ENCODE measurements at regions not wholly inside any gene's neighbourhood (a gene's known extent, or its start where the extent isn't known, plus 50 kb on each side); places are given as distances from the start of the nearest gene placed in this dataset.

DNA sequence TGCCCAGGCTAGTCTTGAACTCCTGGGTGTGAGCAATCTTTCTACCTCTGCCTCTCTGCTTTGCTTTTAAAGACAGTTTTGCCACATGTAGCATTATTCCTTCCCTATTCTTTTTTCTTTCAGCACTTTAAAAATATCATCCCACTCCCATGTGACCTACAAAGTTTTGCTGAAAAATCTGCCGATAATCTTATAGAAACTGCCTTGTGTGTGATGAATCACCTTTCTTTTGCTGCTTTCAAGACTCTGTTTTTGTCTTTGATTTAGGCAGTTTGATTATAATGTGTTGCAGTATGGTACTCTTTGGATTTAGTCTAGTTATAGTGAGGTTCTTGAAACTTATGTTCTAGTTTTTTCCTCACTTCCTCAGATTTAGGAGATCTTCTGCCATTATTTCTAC lies 142.0 kb upstream of the KIF2B start:
- DNase-seq (ENCODE audit: low read depth): no peak
- TF ChIP-seq, protein P1, sequence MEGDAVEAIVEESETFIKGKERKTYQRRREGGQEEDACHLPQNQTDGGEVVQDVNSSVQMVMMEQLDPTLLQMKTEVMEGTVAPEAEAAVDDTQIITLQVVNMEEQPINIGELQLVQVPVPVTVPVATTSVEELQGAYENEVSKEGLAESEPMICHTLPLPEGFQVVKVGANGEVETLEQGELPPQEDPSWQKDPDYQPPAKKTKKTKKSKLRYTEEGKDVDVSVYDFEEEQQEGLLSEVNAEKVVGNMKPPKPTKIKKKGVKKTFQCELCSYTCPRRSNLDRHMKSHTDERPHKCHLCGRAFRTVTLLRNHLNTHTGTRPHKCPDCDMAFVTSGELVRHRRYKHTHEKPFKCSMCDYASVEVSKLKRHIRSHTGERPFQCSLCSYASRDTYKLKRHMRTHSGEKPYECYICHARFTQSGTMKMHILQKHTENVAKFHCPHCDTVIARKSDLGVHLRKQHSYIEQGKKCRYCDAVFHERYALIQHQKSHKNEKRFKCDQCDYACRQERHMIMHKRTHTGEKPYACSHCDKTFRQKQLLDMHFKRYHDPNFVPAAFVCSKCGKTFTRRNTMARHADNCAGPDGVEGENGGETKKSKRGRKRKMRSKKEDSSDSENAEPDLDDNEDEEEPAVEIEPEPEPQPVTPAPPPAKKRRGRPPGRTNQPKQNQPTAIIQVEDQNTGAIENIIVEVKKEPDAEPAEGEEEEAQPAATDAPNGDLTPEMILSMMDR (conservative IDR thresholded peaks at IDR 0.05; ENCODE audit: low read depth, low read length): no peak

GRCh38 chr17:53668854-53669253 lies 153.9 kb upstream of the KIF2B start:
- H3K4me3 ChIP-seq (ENCODE audit: low read depth, low read length): no peak overlapping the region
- TF ChIP-seq, protein P1 (conservative IDR thresholded peaks at IDR 0.05; ENCODE audit: low read depth, low read length): no peak
- DNase-seq (ENCODE audit: low read depth): no peak

More for the DNA sequence above, 142.0 kb upstream of the KIF2B start:
- H3K4me3 ChIP-seq (ENCODE audit: low read depth, low read length): no peak overlapping the region

GRCh38 chr17:53662608-53663007 lies 160.1 kb upstream of the KIF2B start:
- TF ChIP-seq, protein P1 (conservative IDR thresholded peaks at IDR 0.05; ENCODE audit: low read depth, low read length): no peak
- DNase-seq (ENCODE audit: low read depth): no peak
- H3K4me3 ChIP-seq (ENCODE audit: low read depth, low read length): no peak overlapping the region

DNA sequence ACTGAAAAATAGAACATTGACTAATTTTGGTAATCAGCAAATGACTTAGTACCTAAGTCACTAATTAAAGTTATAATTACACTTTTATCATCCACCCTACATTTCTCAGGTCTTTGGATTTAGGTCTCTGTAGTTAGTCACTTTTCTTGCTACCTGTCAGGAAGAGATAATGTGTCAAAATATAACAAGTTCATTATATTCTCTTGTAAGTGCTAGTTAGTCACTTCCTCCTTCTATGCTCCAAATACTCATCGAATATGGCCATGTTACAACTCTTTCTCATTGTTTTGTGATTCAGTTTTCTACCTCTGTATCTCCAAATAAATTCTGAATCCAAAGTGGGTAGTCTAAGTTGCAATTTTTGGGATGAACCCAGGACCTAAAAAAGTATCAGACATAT lies 163.5 kb upstream of the KIF2B start:
- no peak overlapping the region for H3K4me3 ChIP-seq (ENCODE audit: low read depth, low read length)
- TF ChIP-seq, protein P1 (conservative IDR thresholded peaks at IDR 0.05; ENCODE audit: low read depth, low read length): no peak
- DNase-seq (ENCODE audit: low read depth): no peak

- DNase-seq (ENCODE audit: low read depth): no peak
- H3K4me3 ChIP-seq (ENCODE audit: low read depth, low read length): no peak overlapping the region
- TF ChIP-seq, protein P1 (conservative IDR thresholded peaks at IDR 0.05; ENCODE audit: low read depth, low read length): no peak
Observed at GRCh38 chr17:53655591-53655990, 167.1 kb upstream of the KIF2B start.

GRCh38 chr17:53649201-53649600 lies 173.5 kb upstream of the KIF2B start:
- H3K4me3 ChIP-seq (ENCODE audit: low read depth, low read length): no peak overlapping the region
- no peak for DNase-seq (ENCODE audit: low read depth)
- TF ChIP-seq, protein P1 (conservative IDR thresholded peaks at IDR 0.05; ENCODE audit: low read depth, low read length): no peak

- TF ChIP-seq, protein P1 (conservative IDR thresholded peaks at IDR 0.05; ENCODE audit: low read depth, low read length): no peak
- H3K4me3 ChIP-seq (ENCODE audit: low read depth, low read length): no peak overlapping the region
- DNase-seq (ENCODE audit: low read depth): no peak
Observed at GRCh38 chr17:53646835-53647234, 175.9 kb upstream of the KIF2B start.
